ENCODE measurements at regions not wholly inside any gene's neighbourhood (a gene's known extent, or its start where the extent isn't known, plus 50 kb on each side); places are given as distances from the start of the nearest gene placed in this dataset.

DNA sequence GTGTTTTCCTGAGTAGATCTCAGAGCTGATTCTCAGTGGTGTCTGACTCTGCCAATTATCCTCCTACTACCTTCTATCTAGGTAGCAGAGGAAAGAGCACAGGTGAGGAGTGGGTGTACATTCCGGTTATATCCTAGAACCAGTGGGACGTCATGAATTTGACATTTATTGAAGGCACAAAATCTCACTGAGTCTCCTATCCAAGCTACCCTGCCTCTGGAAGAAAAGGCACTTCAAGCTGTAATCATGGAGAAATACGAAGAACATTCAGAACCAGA, 952.2 kb downstream of the TUSC7 start:
- no peak for DNase-seq (ENCODE audit: low spot score)

DNA sequence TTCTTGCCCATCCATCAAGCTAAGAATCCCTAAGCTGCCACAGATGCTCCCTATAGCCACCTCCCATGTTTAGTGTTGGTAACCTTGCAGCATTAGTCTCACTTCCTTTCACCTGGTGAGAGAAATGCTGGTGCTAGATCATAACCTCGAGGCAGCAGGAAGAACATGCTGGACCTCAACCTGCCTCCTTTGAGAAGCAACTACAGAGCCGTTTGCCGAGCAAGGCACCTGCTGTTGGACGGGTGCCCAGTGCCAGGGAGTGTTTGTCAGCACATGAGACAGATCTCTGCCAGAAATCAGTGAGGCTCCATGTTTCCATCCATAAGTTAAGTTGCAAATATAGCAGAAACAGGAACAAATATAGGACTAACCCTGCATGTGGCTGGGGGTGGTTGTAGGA, 955.7 kb downstream of the TUSC7 start:
- DNase-seq (ENCODE audit: low spot score): no peak

DNA sequence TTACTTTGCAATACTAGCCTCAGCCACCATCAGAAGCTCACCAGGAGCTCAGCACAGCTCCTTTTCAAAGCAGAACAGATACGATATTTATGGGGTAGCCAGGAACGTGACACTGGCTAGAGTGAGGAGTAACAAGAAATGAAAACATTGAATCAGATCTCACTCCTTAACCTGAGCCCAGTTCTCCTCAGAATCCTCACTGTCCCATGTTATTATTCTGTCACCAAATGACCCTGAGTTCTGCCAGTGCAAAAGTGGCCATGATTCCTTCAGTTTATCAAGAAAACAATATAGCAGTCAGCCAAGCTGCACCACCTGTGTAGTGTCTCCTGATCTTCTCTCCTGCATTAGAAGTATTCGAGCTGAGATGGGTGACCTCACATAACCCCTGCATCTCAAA, 956.7 kb downstream of the TUSC7 start:
- no peak for DNase-seq (ENCODE audit: low spot score)

DNA sequence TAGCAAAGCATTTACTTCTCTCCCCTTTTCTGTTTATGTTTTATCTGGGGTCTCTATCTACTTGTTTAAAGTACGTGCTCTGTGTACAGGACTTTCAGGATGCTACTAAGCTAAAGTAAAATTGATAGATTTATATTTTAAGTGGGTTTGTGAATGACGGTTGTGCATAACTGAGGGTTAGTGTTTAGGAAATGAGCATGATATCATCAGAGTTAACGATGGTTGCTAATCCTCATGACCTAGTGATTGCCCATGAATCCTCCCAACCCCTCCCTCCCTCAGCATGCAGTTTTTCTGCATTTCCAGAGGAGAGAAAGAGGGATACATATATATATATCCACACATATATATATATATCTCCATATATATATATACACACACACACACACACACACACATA, 957.2 kb downstream of the TUSC7 start:
- DNase-seq (ENCODE audit: low spot score): peak; percentile 14

DNA sequence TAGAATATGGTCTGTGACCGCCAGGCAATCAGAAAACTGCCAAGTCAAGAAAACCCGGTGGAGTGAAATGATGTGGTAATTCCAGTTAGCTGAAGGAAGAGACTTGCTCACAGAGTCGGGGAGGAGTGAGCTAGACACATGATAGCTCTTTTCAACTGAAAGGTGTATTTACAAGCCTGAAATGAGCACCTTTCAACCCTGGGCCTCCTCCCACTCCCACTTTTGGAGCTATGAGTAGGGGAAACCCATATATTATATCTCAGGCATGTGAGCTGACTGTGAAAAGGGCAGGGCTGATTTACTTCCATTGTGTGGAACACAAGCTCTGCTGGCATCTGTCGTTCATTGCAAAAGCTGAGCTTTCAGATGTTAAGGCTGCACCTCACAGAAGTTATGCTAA, 960.2 kb downstream of the TUSC7 start:
- DNase-seq (ENCODE audit: low spot score): no peak

DNA sequence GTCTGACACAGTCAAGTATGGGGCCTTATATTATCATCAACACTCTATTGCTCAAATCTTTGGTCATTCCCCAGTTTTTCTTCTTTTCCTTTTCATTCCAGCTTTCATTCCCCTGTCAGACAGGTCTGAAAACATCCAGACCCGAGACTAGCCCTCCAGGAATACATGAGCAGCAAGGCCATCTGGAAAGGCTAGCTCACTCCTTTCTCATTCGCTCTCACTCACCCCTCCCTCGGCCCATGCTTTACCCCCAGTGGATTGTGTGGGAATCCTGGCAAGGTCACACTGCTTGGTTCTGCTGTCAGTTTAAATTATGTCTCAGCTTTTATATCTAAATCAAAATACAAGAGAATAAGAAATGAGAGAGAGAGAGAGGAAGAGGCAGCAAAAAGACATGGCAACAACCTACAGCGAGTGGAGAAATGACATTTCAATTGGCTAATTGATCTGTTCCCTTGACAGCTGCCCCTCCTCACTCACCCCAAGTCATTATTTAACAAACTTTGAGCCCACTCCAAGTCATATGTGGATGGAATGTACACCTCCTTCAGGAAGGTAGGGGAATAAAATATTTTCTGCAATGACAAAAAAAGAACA, 962.2 kb downstream of the TUSC7 start:
- DNase-seq (ENCODE audit: low spot score): no peak

DNA sequence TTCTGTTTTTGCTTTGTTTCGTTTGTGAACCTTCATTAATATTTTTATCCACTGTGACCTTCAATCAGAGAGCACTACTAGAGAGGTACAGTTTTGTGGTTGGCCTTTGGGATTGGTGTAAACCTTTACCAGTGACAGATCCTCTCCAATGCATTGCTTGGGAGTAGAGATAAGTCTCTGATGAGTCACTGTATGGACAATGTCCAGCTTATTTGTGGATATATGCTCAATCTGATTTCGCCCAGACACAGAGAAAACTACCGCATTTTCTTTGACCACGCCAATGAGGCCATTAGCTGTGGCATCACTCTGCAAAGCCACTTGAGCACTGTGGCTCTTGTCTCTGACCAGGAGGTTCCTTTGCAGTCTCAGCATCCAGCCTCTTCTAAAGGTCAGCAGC, 964.7 kb downstream of the TUSC7 start:
- DNase-seq (ENCODE audit: low spot score): no peak

DNA sequence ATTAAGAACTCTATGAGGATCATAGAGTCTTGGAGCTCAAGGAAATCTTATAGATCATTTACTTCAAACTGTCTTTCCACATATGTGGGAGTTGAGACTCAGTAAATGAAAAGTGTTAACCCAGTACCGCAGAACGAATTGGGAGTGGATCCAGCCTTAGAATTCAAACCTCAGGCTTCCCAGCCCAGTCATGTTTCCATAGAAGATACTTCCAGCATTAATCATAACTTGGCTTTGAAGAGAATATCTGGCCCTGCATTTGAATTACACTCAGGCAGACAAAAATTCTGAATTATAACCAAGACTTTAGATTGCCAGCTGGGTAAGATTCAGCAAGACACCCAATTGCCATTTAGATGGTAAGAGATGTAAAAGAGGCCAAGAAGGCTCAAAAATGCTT, 972.0 kb downstream of the TUSC7 start:
- peak; percentile 72 for DNase-seq (ENCODE audit: low spot score)

DNA sequence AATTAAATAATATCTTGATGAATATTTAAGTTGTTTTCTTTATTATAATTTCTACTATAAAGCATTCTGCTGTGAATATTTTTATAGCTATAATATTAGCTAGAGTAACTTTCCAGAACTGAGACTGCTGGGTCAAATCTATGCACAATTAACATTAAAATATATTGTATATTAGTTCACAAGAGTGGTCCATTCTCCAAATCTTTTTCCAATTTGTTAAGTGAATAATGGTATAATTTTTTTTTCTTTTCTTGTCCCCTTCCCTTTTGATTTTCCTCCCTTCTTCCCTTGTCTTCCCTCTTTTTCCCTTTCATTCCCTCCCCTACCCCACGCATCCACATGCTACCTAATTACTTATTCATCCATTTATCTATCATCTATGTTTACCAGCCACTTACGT, 977.5 kb downstream of the TUSC7 start:
- no peak for DNase-seq (ENCODE audit: low spot score)

DNA sequence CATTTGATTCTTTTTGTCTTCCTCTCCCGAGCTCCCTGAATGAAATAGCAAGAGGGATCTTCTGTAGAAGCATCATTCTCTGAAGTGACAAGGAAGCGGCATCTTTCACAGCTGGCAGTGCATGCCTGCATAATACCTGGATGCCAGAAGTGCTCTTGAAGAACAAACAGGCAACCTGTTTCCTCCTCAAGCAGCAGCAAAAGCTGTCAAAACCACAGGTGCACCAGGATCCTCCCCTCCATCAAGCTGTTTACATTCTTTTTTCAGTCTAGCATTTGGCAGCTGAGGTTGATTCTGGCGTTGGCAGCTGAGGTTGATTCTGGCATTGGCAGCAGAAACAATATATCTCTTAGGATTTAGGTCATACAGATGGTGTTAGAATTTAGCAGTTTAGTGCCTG, 979.0 kb downstream of the TUSC7 start:
- no peak for DNase-seq (ENCODE audit: low spot score)

DNA sequence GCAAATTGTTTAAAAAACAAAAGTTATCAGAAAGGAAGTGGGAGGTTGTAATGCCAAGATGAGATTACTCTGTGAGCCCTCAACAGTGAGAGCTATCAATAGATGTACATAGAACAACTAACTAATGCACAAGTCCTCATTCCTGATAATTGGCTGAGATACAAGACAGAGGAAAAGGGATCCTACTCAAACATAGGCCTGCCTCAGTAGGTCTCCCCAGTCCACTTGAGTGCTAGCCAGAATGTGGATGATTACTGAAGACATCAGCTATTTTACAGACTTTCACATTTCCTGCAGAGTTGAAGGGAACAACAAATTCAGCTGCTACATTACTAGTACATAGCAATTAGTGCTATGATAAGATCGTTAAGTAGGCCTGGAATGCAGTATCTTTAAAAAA, 981.9 kb downstream of the TUSC7 start:
- no peak for DNase-seq (ENCODE audit: low spot score)

DNA sequence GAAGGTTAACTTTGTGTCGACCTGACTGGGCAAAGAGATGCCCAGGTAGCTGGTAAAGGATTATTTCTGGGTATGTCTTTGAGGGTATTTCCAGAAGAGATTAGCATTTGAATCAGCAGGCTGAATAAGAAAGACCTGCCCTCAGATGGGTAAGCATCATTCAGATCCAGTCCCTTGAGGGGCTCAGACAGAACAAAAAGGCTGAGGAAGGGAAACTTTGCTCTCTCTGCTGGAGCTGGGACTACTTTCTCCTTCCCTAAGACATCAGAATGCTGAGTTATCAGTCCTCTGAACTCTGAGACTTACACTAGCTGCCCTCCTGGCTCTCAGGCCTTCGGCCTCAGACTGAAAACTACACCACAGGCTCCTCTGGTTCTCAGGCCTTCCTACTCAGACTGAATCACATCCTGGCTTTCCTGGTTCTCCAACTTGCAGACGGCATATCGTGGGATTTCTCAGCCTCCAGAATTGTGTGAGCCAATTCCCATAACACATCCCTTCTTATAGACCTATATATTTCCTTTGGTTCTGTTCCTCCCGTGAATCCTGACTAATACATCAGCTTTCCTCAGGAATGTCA, 982.9 kb downstream of the TUSC7 start:
- DNase-seq (ENCODE audit: low spot score): peak; percentile 28

DNA sequence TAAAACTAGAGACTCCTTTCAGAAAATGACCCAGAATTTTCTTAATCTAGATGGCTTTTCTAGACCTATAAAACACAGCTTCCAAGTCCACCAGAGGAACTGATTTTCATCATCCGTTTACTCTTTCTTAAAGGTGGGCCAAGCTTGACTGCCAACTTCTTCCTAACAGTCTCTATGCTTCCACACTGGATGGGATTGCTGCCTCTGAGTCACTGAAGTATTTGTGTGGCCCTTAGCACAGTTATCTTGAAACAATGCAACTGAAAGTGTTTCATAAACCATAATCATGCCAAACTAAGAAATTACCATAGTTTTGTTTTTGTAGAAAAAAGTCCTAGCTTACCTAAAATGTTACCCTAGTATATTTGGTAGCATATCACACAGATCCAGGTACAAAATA, 985.7 kb downstream of the TUSC7 start:
- peak; percentile 39 for DNase-seq (ENCODE audit: low spot score)

DNA sequence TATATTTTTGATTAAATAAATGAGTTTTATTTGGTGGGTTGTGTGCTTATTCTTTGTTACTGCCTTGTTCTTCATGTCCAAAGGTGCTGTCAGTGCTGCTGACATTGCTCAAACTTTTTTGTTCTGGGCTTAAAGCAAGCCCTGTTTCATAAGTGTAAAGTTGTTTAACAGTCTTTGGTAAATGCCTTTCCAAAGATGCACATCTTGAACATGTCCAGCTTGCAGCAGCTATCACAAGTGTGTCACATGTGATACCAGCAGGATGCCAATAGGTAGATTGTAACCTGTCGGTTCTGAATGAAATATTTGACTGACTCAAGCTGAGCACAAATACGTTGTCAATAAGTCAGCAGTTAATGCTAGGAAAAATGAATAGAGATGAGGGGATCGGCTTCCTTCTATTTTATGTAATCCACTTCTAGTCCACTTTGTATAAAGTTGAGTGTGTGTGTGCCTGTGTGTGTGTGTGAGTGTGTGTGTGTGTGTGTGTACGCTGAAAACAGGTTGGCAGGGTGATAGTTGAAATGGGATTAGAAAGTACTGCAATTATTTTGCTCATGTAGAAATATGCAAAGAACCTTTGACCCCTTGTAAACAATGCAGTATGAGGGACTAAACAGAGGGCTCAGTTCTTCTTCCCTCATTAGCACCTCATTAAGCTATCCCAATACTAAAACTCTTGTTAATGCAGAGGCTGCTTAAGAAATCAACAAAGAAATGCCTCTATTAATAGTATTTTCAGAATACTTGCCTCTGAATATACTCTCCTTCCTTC, 986.5 kb downstream of the TUSC7 start:
- DNase-seq (ENCODE audit: low spot score): no peak

DNA sequence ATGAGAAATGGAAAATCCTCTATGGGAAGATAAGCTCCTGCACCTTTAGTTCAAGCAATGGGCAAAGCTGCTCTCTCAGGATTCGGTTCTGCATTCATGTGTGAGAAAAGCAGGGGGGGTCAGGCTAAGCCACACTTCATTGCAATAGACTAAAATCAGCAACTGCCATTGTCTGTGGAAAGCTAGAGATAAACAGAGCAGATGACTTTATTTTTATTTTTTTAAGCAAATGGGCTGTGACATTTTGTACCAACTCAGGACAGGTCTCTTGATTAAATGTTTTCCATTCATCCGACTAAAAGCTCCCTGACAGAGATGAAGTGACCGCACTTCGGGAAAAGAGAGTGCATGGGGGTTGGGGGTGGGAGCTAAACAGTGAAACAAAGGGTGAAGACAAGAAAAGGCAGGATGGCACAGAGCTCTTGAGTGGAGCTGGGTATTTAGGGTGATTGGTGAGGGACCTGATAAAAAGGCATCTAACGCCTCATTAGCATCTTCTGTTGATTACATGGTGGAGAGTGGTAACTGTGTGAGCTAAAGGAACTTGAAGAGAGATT, 987.4 kb downstream of the TUSC7 start:
- no peak for DNase-seq (ENCODE audit: low spot score)

DNA sequence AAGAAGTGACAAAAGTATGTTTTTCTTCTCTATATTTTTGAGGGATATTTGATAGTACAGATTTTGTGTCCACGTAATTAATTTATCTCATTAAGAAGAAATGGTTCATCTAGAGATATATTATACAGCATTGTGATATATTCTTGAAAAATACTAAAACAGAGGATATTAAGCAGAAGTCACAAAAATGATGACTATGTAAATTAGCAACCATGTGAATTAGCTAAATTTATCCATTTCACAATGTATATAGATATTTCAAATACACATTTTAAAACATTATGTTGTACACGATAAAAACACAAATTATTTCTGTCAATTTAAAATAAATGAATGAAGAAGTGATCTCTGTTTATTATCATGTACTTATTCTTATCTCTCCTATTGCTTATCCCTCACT, 989.5 kb downstream of the TUSC7 start:
- DNase-seq (ENCODE audit: low spot score): no peak

DNA sequence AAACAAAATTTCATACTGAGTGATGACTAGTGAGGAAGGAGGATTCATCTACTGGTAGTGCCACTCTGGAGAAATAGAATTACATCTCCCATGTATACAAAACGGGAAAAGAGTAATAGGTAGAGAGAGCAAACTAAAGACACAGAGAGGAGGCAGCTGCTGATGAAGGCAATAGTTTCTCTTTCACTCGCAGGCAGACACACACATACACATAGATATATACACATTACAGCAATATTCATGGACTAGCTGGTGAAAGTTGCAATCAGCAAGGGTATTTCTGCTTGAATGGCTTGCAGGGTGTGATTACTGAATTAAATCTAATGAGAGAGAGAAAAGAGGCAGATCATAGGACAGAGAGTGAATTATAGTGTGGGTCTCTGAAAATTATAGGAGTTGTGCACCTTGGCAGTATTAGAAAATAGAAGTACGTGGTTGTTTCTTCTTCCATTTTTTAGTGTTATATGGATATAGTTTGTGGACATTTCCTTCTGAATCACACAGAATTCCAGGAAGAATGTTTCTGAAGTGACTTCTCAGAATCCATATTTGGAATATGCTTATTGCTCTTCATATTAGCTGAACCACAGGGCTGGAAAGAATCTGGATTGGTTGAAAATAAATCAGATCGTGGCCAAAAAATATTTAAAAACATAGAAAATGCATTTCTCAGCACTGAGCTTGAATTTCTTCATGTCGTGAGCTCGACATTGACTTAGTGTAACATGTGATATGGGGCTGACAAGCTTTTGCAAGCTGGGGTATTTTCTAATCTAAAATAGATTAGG, 991.2 kb downstream of the TUSC7 start:
- DNase-seq (ENCODE audit: low spot score): no peak

DNA sequence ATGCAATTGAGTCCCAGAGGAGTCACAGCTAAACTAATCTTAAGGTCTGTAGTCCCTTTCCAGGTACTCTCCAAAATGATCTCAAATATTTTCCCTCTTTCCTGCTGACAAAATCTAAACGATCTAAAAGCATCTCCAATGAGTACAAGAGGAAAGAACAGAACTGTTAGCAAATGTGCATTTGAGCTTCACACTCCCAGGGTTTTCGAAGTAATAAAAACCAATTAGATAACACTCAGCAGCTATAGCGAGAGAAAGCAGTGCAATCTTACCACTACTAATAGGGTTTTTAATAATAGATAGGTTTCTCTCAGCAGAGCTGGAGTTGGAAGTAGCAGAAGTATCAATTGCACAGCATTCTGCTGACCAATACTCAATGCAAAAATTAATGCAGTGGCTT, 995.4 kb downstream of the TUSC7 start:
- DNase-seq (ENCODE audit: low spot score): no peak

DNA sequence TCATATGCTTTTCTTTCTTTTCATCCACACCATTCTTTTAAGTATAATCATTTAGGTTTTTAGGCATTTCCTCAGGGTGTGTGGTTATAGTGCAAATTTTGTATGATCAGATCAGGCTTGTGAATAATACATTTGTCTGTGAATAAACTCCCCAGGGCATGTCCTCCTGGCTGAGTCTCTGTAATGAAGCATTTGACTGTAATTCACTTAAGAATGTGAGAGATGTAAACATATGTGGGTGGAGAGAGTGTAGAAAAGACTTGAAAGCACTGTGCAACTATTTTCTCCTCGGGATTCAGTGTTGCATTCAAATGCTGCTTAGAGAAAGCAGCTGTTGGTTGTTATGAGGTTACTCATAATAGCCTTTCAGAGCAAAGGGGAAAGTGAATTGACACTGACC, 996.5 kb downstream of the TUSC7 start:
- DNase-seq (ENCODE audit: low spot score): peak; percentile 90

DNA sequence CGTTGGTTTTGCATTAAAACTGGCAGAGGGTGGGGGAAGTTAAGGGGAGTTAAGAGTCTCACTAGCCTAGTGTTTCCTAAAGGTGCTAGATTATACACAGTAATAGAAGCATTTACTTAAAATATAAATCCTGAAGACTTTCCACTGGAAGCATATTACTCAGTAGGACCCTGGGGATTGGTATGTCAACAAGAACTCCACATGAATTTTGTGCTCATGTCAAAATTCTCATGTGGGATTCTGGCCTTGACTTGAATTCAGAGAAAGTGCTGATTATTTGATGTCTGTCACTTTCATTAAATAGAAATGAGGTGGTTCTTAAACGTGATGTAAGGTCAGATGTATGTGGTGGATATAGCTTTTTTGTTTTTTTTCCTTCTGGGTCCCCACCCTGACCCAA, 997.2 kb downstream of the TUSC7 start:
- DNase-seq (ENCODE audit: low spot score): peak; percentile 6

DNA sequence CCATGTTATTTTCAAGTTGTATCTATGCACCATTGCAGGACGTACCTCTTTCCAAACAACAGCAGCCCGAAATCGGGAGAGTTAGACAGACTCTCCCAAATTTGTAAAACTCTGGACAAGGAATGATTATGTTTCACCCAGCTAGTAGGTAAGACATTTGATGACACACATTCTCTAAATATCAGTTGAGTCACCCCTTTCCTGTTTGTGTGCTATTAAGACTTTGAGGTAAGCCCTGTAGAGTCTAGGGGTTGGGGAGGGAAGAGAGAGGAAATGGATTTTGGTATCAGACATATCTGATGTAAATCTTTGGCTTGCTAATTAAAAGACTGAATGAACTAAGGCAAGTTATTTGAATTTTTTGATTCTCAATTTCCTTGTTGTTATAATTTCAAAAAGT, 999.0 kb downstream of the TUSC7 start:
- no peak for DNase-seq (ENCODE audit: low spot score)

DNA sequence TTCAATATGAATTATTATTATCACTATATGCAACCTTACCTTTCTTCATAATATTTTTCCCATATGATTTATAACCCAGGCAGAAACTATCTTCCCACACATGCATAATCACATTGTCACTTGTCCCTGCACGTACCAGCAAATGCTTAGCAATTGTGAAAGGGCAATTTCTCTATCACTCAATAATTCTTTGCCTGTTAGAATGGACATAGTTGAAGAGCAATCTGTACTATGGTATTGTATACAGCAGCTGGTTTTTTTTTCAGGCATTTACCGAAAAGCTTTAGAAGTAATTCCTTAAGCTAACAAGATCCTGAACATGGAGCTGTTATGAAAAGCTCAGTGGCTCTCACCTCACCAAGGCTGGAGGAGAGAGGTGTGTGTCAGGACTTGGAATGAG, 999.5 kb downstream of the TUSC7 start:
- no peak for DNase-seq (ENCODE audit: low spot score)

DNA sequence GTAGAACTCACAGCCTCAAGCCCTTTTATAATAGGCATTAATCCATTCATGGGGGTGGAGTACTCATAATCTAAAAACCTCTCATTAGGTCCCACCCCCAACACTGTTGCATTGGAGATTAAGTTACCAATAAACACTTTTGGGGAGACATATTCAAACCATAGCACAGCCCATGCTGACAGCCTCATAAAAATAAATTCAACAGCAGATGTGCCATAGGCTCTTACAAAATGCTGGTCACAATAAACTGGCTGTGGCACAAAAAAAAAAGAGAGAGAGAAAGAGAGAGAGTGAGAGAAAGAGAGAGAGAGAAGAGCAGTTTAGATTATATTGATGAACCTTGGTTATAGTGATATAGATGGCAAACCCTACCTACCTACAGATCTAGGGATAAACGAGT, 1000.9 kb downstream of the TUSC7 start:
- DNase-seq (ENCODE audit: low spot score): no peak
